D721Med (cell line): ENCODE measurements at regions not wholly inside any gene's neighbourhood (a gene's known extent, or its start where the extent isn't known, plus 50 kb on each side); places are given as distances from the start of the nearest gene placed in this dataset.

ENCODE experiments used
- DNase-seq: peaks from one replicate; pipeline ENCODE4 v3.0.0; 2011; ENCODE audit warnings: low spot score; ENCODE audit not compliant: insufficient read length
- FAIRE-seq: peaks from 2 replicates; lab custom pipeline; 2011; peaks lifted over from hg19 to GRCh38; lab: Jason Lieb, UNC
- TF ChIP-seq, protein P1 (sequence below): IDR thresholded peaks from 2 replicates; pipeline ENCODE4 v1.5.1; 2012; ENCODE audit warnings: mild to moderate bottlenecking, control low read depth; ENCODE audit not compliant: insufficient read depth; ENCODE audit errors: missing control alignments

DNA sequence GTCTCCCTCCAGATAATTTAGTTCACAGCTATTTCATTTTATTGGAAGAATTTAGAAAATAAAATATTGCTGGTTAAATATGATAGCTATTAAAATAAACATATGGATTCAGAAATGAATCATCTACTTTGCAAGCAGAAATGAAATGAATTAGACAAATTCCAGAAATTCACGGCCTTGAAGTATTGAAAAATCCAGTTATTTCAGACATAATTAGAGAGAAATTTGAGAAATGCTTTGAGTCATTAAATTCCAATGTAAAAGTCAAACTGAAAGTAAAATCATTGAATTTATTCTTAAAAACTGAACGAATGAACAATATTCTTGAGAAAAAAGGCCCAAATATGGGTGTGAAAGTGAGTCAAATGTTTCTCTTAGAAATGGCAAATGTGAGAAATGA lies 632.6 kb upstream of the EDIL3 start:
- no peak for DNase-seq

DNA sequence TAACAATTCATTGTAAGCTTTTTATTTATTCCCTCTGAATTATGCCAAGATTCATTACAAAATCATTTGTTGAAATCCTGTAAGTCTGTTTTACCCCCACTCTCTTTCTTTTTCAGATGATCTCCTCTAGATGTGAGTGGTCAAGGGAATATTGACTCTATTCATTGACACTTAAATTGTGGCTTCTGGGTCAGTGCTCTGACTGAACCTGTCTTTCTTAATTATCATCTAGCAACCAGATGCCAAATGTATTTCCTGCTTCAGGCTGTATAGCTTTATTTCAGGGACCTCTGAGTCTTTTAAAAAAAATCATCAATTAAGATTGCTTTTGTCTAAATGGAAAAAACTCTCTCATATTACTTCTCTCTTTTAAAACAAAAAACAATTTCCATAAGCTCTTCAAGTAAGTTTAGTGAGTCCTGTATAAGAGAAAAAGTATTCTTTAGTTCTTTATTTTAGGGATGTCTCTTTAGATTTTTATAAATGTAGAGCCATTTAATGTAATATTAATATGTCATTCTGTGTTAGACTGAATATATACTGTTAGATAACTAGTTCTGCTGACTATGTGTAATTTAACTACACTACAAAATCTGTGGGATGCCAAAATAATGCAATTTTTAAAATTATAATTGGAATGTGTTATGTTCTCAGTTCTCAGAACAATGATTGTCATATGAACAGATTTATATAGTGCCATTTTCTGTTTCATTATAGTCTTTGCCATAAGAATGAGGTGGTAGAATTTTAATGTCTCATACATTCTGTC lies 645.8 kb upstream of the EDIL3 start:
- DNase-seq (no peak), FAIRE-seq (no peak)
- TF ChIP-seq, protein P1, sequence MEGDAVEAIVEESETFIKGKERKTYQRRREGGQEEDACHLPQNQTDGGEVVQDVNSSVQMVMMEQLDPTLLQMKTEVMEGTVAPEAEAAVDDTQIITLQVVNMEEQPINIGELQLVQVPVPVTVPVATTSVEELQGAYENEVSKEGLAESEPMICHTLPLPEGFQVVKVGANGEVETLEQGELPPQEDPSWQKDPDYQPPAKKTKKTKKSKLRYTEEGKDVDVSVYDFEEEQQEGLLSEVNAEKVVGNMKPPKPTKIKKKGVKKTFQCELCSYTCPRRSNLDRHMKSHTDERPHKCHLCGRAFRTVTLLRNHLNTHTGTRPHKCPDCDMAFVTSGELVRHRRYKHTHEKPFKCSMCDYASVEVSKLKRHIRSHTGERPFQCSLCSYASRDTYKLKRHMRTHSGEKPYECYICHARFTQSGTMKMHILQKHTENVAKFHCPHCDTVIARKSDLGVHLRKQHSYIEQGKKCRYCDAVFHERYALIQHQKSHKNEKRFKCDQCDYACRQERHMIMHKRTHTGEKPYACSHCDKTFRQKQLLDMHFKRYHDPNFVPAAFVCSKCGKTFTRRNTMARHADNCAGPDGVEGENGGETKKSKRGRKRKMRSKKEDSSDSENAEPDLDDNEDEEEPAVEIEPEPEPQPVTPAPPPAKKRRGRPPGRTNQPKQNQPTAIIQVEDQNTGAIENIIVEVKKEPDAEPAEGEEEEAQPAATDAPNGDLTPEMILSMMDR: no peak

More for the DNA sequence above, 632.6 kb upstream of the EDIL3 start:
- TF ChIP-seq, protein P1: no peak
- FAIRE-seq: no peak

DNA sequence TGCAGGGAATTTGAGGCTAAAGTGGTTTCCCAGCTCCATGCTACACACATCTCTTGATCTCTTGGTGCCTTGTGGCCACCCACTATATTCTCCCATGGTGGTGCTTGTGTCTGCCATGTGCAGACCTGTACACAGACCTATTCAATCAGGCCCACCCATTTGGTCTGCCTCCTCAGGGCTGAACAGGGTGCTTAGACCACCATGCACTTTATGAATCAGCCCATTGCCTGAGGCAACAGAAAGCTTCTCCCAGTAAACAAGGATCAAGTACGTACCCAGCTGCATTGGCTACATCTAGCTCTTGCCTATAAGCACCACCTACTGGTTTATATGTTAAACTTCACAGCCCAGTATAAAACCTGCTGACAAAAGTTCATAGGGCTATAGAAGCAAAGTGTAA lies 664.3 kb upstream of the EDIL3 start:
- FAIRE-seq (peak; percentile 55), DNase-seq (no peak)
- TF ChIP-seq, protein P1: peak; percentile 48

DNA sequence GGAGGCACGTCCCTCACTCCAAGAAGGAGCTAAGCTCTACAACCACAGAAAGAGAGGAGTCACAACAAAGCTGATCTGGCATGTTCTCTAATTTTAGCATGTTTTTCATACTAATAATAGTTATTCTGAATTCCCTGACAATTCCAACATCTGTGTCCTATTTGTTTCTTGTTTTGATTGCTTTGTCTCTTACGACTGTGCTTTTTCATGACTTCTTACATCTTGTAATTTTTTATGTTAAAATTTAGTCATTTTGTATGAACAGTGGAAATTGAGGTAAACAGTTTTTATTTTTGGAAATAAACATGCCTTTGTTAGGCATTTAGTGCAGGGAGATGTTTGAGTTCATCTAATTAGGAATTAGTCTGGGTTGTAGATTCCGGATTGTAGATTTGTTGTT lies 668.1 kb upstream of the EDIL3 start:
- no peak for DNase-seq
- no peak for FAIRE-seq
- TF ChIP-seq, protein P1: no peak

DNA sequence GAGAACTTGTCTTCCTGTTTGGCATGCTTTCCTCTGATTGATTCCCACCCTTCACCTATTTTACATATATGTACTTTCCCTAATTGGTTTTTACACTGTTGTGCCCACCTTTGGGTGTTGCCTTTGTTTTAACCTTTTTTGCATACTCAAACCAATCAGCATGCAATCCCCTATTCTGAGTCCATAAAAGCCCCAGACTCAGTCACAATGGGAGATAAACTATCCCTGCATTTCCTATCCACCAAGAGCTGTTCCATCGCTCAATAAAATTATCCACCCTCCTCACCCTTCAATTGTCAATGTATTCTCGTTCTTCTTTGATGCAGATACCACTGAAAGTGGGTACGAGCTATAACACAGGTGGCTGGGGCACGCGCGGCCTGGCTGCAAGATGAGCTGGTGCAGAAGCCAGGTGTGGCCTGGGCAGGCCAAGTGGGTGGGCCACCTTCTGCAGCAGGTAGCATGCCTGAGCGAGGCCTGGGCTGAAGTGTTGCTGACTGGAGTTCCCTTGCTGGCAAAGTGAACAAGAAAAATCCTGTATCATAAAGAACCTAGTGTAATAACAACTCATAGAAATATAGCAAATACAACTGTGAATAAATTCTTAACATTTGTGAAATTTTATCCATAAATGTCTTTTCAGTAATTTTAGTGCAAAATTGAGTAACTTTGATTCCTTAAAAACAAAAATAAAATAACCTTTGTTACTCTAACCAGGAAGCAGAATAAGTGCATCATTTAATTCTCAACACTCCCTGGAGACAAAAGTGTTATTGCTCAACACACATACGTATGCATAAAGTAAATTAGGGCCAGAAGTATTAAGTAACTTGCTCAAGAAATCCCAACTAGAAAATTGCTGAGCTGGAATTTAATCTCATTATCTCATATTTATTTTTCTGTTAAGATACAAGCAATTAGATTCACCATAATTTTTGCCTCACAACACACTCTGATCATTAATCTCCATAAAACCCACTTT lies 685.3 kb upstream of the EDIL3 start:
- TF ChIP-seq, protein P1: no peak
- DNase-seq: no peak
- no peak for FAIRE-seq

DNA sequence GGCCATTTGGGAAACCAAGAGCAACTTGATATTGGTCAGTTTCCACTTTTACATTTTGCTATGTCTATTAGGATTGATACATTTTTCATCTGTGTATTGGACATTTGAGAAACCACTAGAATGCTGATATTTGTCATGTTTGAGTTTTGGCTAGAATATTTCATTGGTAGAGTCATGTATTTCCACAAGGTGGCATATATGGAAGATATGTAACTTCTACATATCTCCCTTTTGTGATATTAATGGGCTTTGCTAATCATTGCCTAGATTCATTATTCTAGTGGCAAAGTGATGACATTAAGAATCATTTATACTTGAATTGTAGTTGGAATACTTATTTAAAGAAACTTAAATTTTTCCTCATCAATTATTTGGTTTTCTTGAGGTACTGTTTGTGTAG lies 692.9 kb upstream of the EDIL3 start:
- DNase-seq (no peak), FAIRE-seq (no peak)
- TF ChIP-seq, protein P1: no peak
